Endothelial cell of umbilical vein (primary cell): ENCODE measurements at regions not wholly inside any gene's neighbourhood (a gene's known extent, or its start where the extent isn't known, plus 50 kb on each side); places are given as distances from the start of the nearest gene placed in this dataset.
A peak's percentile ranks its signal among the peaks of the same experiment; 100 is the strongest.

ENCODE experiments used
- BruUV-seq: library from RNA; stranded (reverse); fragments of 400-500 nt; replicated peaks from 2 replicates; lab custom pipeline; 2021; lab: Mats Ljungman, UMichigan
- CTCF ChIA-PET: fragments of 300-600, 350-600 bp; sonication (Branson Sonifier 250); formaldehyde crosslinking; loops from one replicate; lab custom pipeline; 2021; ENCODE audit warnings: antibody characterized with exemption, inconsistent platforms; lab: Charles Lee
- POLR2A ChIA-PET: fragments of 300-600, 350-600 bp; sonication (Branson Sonifier 250); formaldehyde crosslinking; loops from one replicate; lab custom pipeline; 2021; ENCODE audit warnings: antibody characterized with exemption, inconsistent platforms; lab: Charles Lee
- DNase-seq: peaks from one replicate; pipeline ENCODE4 v3.0.0-alpha.2; 2011; ENCODE audit warnings: low read depth, low spot score
- FAIRE-seq: peaks from 2 replicates; lab custom pipeline; 2011; peaks lifted over from hg19 to GRCh38; lab: Jason Lieb, UNC
- H2AFZ ChIP-seq: 2 replicates; pipeline ENCODE4 v1.6.0; 2012; ENCODE audit warnings: low read depth, low read length, control low read depth, inconsistent platforms
- H3K27ac ChIP-seq: 2 replicates; pipeline ENCODE4 v1.5.1; 2011; ENCODE audit warnings: low read depth, mild to moderate bottlenecking, control low read depth, low read length, moderate library complexity; ENCODE audit not compliant: insufficient read depth
- H3K27me3 ChIP-seq, 2 experiments: 2 replicates each; pipeline versions ENCODE4 v1.6.0 to v1.6.1; 2011; ENCODE audit warnings: low read length in 2 of 2, mixed read lengths in 1 of 2; ENCODE audit not compliant: control insufficient read depth in 2 of 2, insufficient read depth in 2 of 2
- H3K36me3 ChIP-seq, 2 experiments: 2 replicates in 1 of 2; 3 replicates in 1 of 2; pipeline ENCODE4 v1.5.1; 2011; ENCODE audit warnings: low read length in 2 of 2, mild to moderate bottlenecking in 1 of 2, moderate library complexity in 1 of 2; ENCODE audit not compliant: control insufficient read depth in 2 of 2, insufficient read depth in 2 of 2; ENCODE audit errors: extremely low read depth in 1 of 2
- H3K4me1 ChIP-seq: 3 replicates; pipeline ENCODE4 v1.5.1; 2011; ENCODE audit warnings: mild to moderate bottlenecking, low read length; ENCODE audit not compliant: control insufficient read depth, insufficient read depth; ENCODE audit errors: extremely low read depth
- H3K4me2 ChIP-seq: 2 replicates; pipeline ENCODE4 v1.6.1; 2011; ENCODE audit warnings: low read length, control low read depth, mixed read lengths; ENCODE audit not compliant: insufficient read depth
- H3K4me3 ChIP-seq, 3 experiments: fragments of 200-600 bp in 1 of 3; sonication (generic), shearing (Covaris generic) in 1 of 3; replicated peaks in 1 of 3; 2 replicates each; pipeline ENCODE4 v1.5.1; 2011 to 2016; ENCODE audit warnings: control low read depth in 3 of 3, low read length in 3 of 3, mild to moderate bottlenecking in 2 of 3, inconsistent platforms in 1 of 3, low read depth in 1 of 3, moderate library complexity in 1 of 3; ENCODE audit not compliant: insufficient read depth in 1 of 3
- H3K79me2 ChIP-seq: 2 replicates; pipeline ENCODE4 v1.6.0; 2012; ENCODE audit warnings: low read length, inconsistent platforms; ENCODE audit not compliant: control insufficient read depth, insufficient read depth
- H3K9ac ChIP-seq: replicated peaks from 2 replicates; pipeline ENCODE3; 2011; ENCODE audit warnings: low read length, control low read depth; ENCODE audit not compliant: insufficient read depth; ENCODE audit errors: extremely low read depth
- H3K9me1 ChIP-seq: replicated peaks from 3 replicates; pipeline ENCODE4 v1.6.0; 2011; ENCODE audit warnings: mild to moderate bottlenecking, low read length; ENCODE audit not compliant: control insufficient read depth, insufficient read depth; ENCODE audit errors: extremely low read depth
- H3K9me3 ChIP-seq: replicated peaks from 2 replicates; pipeline ENCODE4 v1.5.1; 2012; ENCODE audit warnings: low read length, inconsistent platforms; ENCODE audit not compliant: control insufficient read depth, insufficient read depth
- H4K20me1 ChIP-seq: replicated peaks from 2 replicates; pipeline ENCODE3; 2011; ENCODE audit warnings: mild to moderate bottlenecking, low read length; ENCODE audit not compliant: control insufficient read depth, insufficient read depth; ENCODE audit errors: extremely low read depth
- CTCF ChIP-seq, 2 donors: IDR thresholded peaks; 1 replicate in 1 of 2; 2 replicates in 1 of 2; pipeline ENCODE4 v1.5.1; 2011; ENCODE audit warnings: low read length in 2 of 2, mild to moderate bottlenecking in 2 of 2, moderate library complexity in 2 of 2, control low read depth in 1 of 2, inconsistent platforms in 1 of 2, low read depth in 1 of 2; ENCODE audit not compliant: insufficient read depth in 1 of 2; ENCODE audit errors: extremely low read depth in 1 of 2
- EZH2 ChIP-seq: IDR thresholded peaks from 2 replicates; pipeline ENCODE4 v1.6.1; 2012; ENCODE audit warnings: borderline replicate concordance, low read depth, mild to moderate bottlenecking, moderate library complexity, low read length, inconsistent platforms; ENCODE audit not compliant: severe bottlenecking
- FOS ChIP-seq: IDR thresholded peaks from 2 replicates; pipeline ENCODE4 v1.6.1; 2011; ENCODE audit warnings: mild to moderate bottlenecking, low read length, moderate library complexity, borderline replicate concordance; ENCODE audit not compliant: insufficient read depth
- GATA2 ChIP-seq: IDR thresholded peaks from 2 replicates; pipeline ENCODE4 v1.7.0; 2011; ENCODE audit warnings: low read depth, mild to moderate bottlenecking, moderate library complexity, mixed read lengths, low read length; ENCODE audit not compliant: insufficient read length, insufficient read depth
- JUN ChIP-seq: IDR thresholded peaks from 2 replicates; pipeline ENCODE4 v1.6.1; 2011; ENCODE audit warnings: borderline replicate concordance, low read depth; ENCODE audit not compliant: insufficient read length, insufficient read depth
- MAX ChIP-seq: IDR thresholded peaks from 2 replicates; pipeline ENCODE4 v1.6.1; 2011; ENCODE audit not compliant: insufficient read depth, insufficient read length
- MYC ChIP-seq: IDR thresholded peaks from one replicate; pipeline ENCODE4 v1.6.1; 2011; ENCODE audit warnings: mild to moderate bottlenecking, low read depth, low read length
- POLR2A ChIP-seq: IDR thresholded peaks from 2 replicates; pipeline ENCODE4 v1.6.1; 2012; ENCODE audit warnings: low read depth, mild to moderate bottlenecking, control low read depth, low read length
- POLR2AphosphoS5 ChIP-seq: IDR thresholded peaks from 2 replicates; pipeline ENCODE4 v1.6.1; 2012; ENCODE audit warnings: low read depth, mild to moderate bottlenecking, control low read depth, low read length, moderate library complexity; ENCODE audit not compliant: insufficient read depth
- dilution Hi-C: fragments of 300-500 bp; cut with MboI; formaldehyde crosslinking; loops from one replicate; pipeline ENCODE4 v1.15.0; 2019; ENCODE audit warnings: low sequenced_read_pairs; ENCODE audit not compliant: extremely low pct_ligation_motif_present
- intact Hi-C: fragments of 100-400 bp; cut with micrococcal nuclease; formaldehyde crosslinking; loops from one replicate; pipeline ENCODE4 v1.10.0; 2022

- no peaks in the 10 kb centered on the region for H3K9me3 ChIP-seq
- no TSS peak for BruUV-seq
- TF ChIP-seq FOS, result no peak
- TF ChIP-seq CTCF (IDR thresholded peaks at IDR 0.05; ENCODE audit: extremely low read depth in 1 of 2, insufficient read depth in 1 of 2, low read depth in 1 of 2, low read length in 2 of 2), result peak; percentile 7 to 15
- POLR2A ChIA-PET, result no interaction called here
- intact Hi-C loops (loop anchor here (5.0 kb wide), 1 partner anchor 279 kb away; no protein-coding TSS in a partner anchor), dilution Hi-C loops (no loop called here)
- H3K9me1 ChIP-seq, result no peaks in the 10 kb centered on the region
- CTCF ChIA-PET, result interaction anchor here (0.7 to 2.6 kb wide), 2 partner anchors 279 to 472 kb away, joined by 3 to 20 read pairs; no protein-coding TSS in a partner anchor
- no peak for DNase-seq
- no peak overlapping the region for H3K27ac ChIP-seq
- no peak overlapping the region for H3K4me2 ChIP-seq
- H3K9ac ChIP-seq, result no peak overlapping the region
- no peak overlapping the region for H3K4me3 ChIP-seq
- no peak overlapping the region for H2AFZ ChIP-seq
- H3K4me1 ChIP-seq, result no peaks in the 10 kb centered on the region
- no peaks in the 10 kb centered on the region for H4K20me1 ChIP-seq
- no peaks in the 10 kb centered on the region for H3K79me2 ChIP-seq
- H3K36me3 ChIP-seq, result no peaks in the 10 kb centered on the region
- no peak for FAIRE-seq
- H3K27me3 ChIP-seq, result peaks cover 17 to 19% of the 10 kb centered on the region in 2 experiments
These were observed 167.0 kb downstream of the MRM1 start for GRCh38 chr17:36768394-36768793.

GRCh38 chr17:36773039-36773438, 164.2 kb upstream of the LHX1 start:
- intact Hi-C loops, result no loop called here
- FAIRE-seq (no peak), DNase-seq (no peak)
- dilution Hi-C loops, result no loop called here
- Histone ChIP-seq H3K4me1 (no peaks in the 10 kb centered on the region), H2AFZ (no peak overlapping the region), H4K20me1 (no peaks in the 10 kb centered on the region), H3K9ac (no peak overlapping the region), H3K4me2 (no peak overlapping the region), H3K27me3 (peaks cover 23 to 25% of the 10 kb centered on the region in 2 experiments), H3K9me1 (no peaks in the 10 kb centered on the region), H3K9me3 (no peaks in the 10 kb centered on the region), H3K36me3 (no peaks in the 10 kb centered on the region), H3K27ac (no peak overlapping the region), H3K4me3 (no peak overlapping the region), H3K79me2 (no peaks in the 10 kb centered on the region)
- ChIA-PET POLR2A (no interaction called here), CTCF (no interaction called here)
- TF ChIP-seq POLR2AphosphoS5, result no peak
- no peak for TF ChIP-seq EZH2
- TF ChIP-seq MYC, result no peak
- no peak for TF ChIP-seq MAX
- no peak for TF ChIP-seq JUN
- TF ChIP-seq POLR2A, result no peak
- TF ChIP-seq GATA2, result no peak
- TF ChIP-seq FOS, result no peak
- no peak for TF ChIP-seq CTCF (IDR thresholded peaks at IDR 0.05; ENCODE audit: extremely low read depth in 1 of 2, insufficient read depth in 1 of 2, low read depth in 1 of 2, low read length in 2 of 2)
- no TSS peak for BruUV-seq
